SK-N-SH (cell line): ENCODE measurements at regions not wholly inside any gene's neighbourhood (a gene's known extent, or its start where the extent isn't known, plus 50 kb on each side); places are given as distances from the start of the nearest gene placed in this dataset.

Experiments used
- CTCF ChIP-seq: fragments of 200-600 bp; sonication (generic); IDR thresholded peaks from 2 replicates; pipeline ENCODE4 v1.6.1; 2017; ENCODE audit warnings: antibody characterized with exemption, mild to moderate bottlenecking, moderate library complexity
- ELF1 ChIP-seq: IDR thresholded peaks from 2 replicates; pipeline ENCODE4 v1.4.0; 2012
- EP300 ChIP-seq, 2 experiments: IDR thresholded peaks; 2 replicates each; pipeline versions ENCODE4 v1.4.0 to v1.6.1; 2012; ENCODE audit warnings: borderline replicate concordance in 1 of 2, low read depth in 1 of 2, low read length in 1 of 2
- FOXJ3 ChIP-seq: sonication (generic); formaldehyde crosslinking; IDR thresholded peaks from 2 replicates; pipeline ENCODE4 v1.5.1; 2020; ENCODE audit warnings: mild to moderate bottlenecking, missing genetic modification reagents
- GABPA ChIP-seq: IDR thresholded peaks from 2 replicates; pipeline ENCODE4 v1.4.0; 2012; ENCODE audit warnings: low read depth, mild to moderate bottlenecking
- NFIC ChIP-seq: IDR thresholded peaks from 2 replicates; pipeline ENCODE4 v1.4.0; 2012; ENCODE audit warnings: borderline replicate concordance
- REST ChIP-seq: IDR thresholded peaks from 2 replicates; pipeline ENCODE4 v1.6.1; 2012; ENCODE audit warnings: mild to moderate bottlenecking, low read depth, low read length, moderate library complexity
- SMC3 ChIP-seq: IDR thresholded peaks from 2 replicates; pipeline ENCODE4 v1.6.1; 2012; ENCODE audit warnings: low read depth, low read length, improper control_type of control experiment
- USF2 ChIP-seq: fragments of 150-350 bp; IDR thresholded peaks from 2 replicates; pipeline ENCODE4 v1.6.1; 2017; ENCODE audit warnings: antibody characterized with exemption, low read length, low read depth, borderline replicate concordance
- ZBTB33 ChIP-seq: IDR thresholded peaks from 2 replicates; pipeline ENCODE4 v1.4.0; 2012; ENCODE audit warnings: low read depth, borderline replicate concordance

- TF ChIP-seq NFIC (no peak), USF2 (no peak), GABPA (no peak), REST (no peak), ZBTB33 (no peak), CTCF (no peak), FOXJ3 (CRISPR knock-in tag) (no peak), EP300 (IDR thresholded peaks at IDR 0.05; ENCODE audit: borderline replicate concordance in 1 of 2, low read depth in 1 of 2, low read length in 1 of 2) (no peak), ELF1 (no peak), SMC3 (no peak)
Measured at GRCh38 chr20:24111858-24112257, 123.3 kb upstream of the GGTLC1 start.
